Transverse colon (tissue), 4 donors: ENCODE measurements at regions not wholly inside any gene's neighbourhood (a gene's known extent, or its start where the extent isn't known, plus 50 kb on each side); places are given as distances from the start of the nearest gene placed in this dataset.

Experiments used
- CTCF ChIP-seq, 5 experiments: fragments of 200-600 bp in 3 of 5; fragments of 450-650 bp in 2 of 5; sonication (generic) in 3 of 5; IDR thresholded peaks; 1 replicate in 2 of 5; 2 replicates in 3 of 5; pipeline ENCODE4 v1.5.1; 2016 to 2017; ENCODE audit warnings: antibody characterized with exemption in 5 of 5, inconsistent platforms in 3 of 5, mild to moderate bottlenecking in 2 of 5, moderate library complexity in 1 of 5
- POLR2AphosphoS5 ChIP-seq, 3 donors: sonication (generic); formaldehyde crosslinking; IDR thresholded peaks; one replicate each; pipeline ENCODE4 v1.6.1; 2016; ENCODE audit warnings: antibody characterized with exemption in 3 of 3

- TF ChIP-seq CTCF (IDR thresholded peaks at IDR 0.05) (no peak), POLR2AphosphoS5 (IDR thresholded peaks at IDR 0.05) (no peak)
These were observed 110.9 kb upstream of the TPM1 start for GRCh38 chr15:62931650-62932049.
